Ishikawa (cell line): ENCODE measurements at regions not wholly inside any gene's neighbourhood (a gene's known extent, or its start where the extent isn't known, plus 50 kb on each side); places are given as distances from the start of the nearest gene placed in this dataset.

Experiments
- CEBPB ChIP-seq: IDR thresholded peaks from 2 replicates; pipeline ENCODE4 v1.6.1; 2012
- CREB1 ChIP-seq: IDR thresholded peaks from 2 replicates; pipeline ENCODE4 v1.6.1; 2012; ENCODE audit warnings: low read depth
- EGR1 ChIP-seq: IDR thresholded peaks from 2 replicates; pipeline ENCODE4 v1.6.1; 2012
- EP300 ChIP-seq: IDR thresholded peaks from 2 replicates; pipeline ENCODE4 v1.6.1; 2012; ENCODE audit warnings: borderline replicate concordance
- MAX ChIP-seq: IDR thresholded peaks from 2 replicates; pipeline ENCODE4 v1.6.1; 2012
- RAD21 ChIP-seq: IDR thresholded peaks from 2 replicates; pipeline ENCODE4 v1.6.1; 2012; ENCODE audit warnings: low read depth
- REST ChIP-seq: IDR thresholded peaks from 2 replicates; pipeline ENCODE4 v1.6.1; 2012; ENCODE audit warnings: low read depth, mild to moderate bottlenecking
- TAF1 ChIP-seq: IDR thresholded peaks from 2 replicates; pipeline ENCODE4 v1.6.1; 2012; ENCODE audit warnings: low read depth, mild to moderate bottlenecking
- TCF12 ChIP-seq: IDR thresholded peaks from 2 replicates; pipeline ENCODE4 v1.6.1; 2012; ENCODE audit warnings: low read depth
- TEAD4 ChIP-seq: IDR thresholded peaks from 2 replicates; pipeline ENCODE4 v1.6.1; 2012
- YY1 ChIP-seq: IDR thresholded peaks from 2 replicates; pipeline ENCODE4 v1.6.1; 2012; ENCODE audit warnings: low read depth
- ZBTB7A ChIP-seq: IDR thresholded peaks from 2 replicates; pipeline ENCODE4 v1.6.1; 2012; ENCODE audit warnings: low read depth

GRCh38 chr12:62003226-62003625 lies 257.0 kb upstream of the USP15 start:
- no peak for TF ChIP-seq REST
- no peak for TF ChIP-seq EP300
- TF ChIP-seq RAD21, result no peak
- TF ChIP-seq TCF12, result no peak
- TF ChIP-seq MAX, result no peak
- TF ChIP-seq CREB1, result no peak
- no peak for TF ChIP-seq TEAD4
- TF ChIP-seq CEBPB, result no peak
- TF ChIP-seq TAF1, result no peak
- TF ChIP-seq ZBTB7A, result no peak
- no peak for TF ChIP-seq EGR1
- no peak for TF ChIP-seq YY1
